Hepatocyte (in vitro differentiated cells): ENCODE measurements at regions not wholly inside any gene's neighbourhood (a gene's known extent, or its start where the extent isn't known, plus 50 kb on each side); places are given as distances from the start of the nearest gene placed in this dataset.

ENCODE experiments used
- DNase-seq: peaks from one replicate; pipeline ENCODE4 v3.0.0-alpha.2; 2016; ENCODE audit warnings: low spot score
- H2AFZ ChIP-seq: fragments of 200-600 bp; sonication (generic); 2 replicates; pipeline ENCODE4 v1.6.0; 2016; ENCODE audit warnings: antibody characterized with exemption, mild to moderate bottlenecking
- H3K27ac ChIP-seq: fragments of 200-600 bp; sonication (generic); 2 replicates; pipeline ENCODE4 v1.5.1; 2016; ENCODE audit warnings: mild to moderate bottlenecking
- H3K27me3 ChIP-seq: fragments of 200-600 bp; sonication (generic); 2 replicates; pipeline ENCODE4 v1.6.1; 2016
- H3K36me3 ChIP-seq: fragments of 200-600 bp; sonication (generic); replicated peaks from 2 replicates; pipeline ENCODE4 v1.5.1; 2016; ENCODE audit warnings: low read depth; ENCODE audit not compliant: insufficient read depth
- H3K4me1 ChIP-seq: fragments of 200-600 bp; sonication (generic); 2 replicates; pipeline ENCODE4 v1.5.1; 2016; ENCODE audit warnings: mild to moderate bottlenecking, moderate library complexity; ENCODE audit not compliant: insufficient read depth
- H3K4me2 ChIP-seq: fragments of 200-600 bp; sonication (generic); 2 replicates; pipeline ENCODE4 v1.6.0; 2016
- H3K4me3 ChIP-seq: fragments of 200-600 bp; sonication (generic); 2 replicates; pipeline ENCODE4 v1.5.1; 2016; ENCODE audit warnings: mild to moderate bottlenecking
- H3K79me2 ChIP-seq: fragments of 200-600 bp; sonication (generic); 2 replicates; pipeline ENCODE4 v1.6.0; 2017; ENCODE audit warnings: mild to moderate bottlenecking
- H3K9me2 ChIP-seq: fragments of 200-600 bp; sonication (generic); replicated peaks from 2 replicates; pipeline ENCODE4 v1.6.0; 2017; ENCODE audit warnings: mild to moderate bottlenecking; ENCODE audit not compliant: insufficient read depth
- H3K9me3 ChIP-seq: fragments of 200-600 bp; sonication (generic); 2 replicates; pipeline ENCODE4 v1.5.1; 2016; ENCODE audit warnings: low read depth, mild to moderate bottlenecking
- H4K20me1 ChIP-seq: fragments of 200-600 bp; sonication (generic); 2 replicates; pipeline ENCODE4 v1.6.0; 2016; ENCODE audit warnings: mild to moderate bottlenecking; ENCODE audit not compliant: insufficient read depth, poor library complexity, severe bottlenecking
- EZH2 ChIP-seq: fragments of 200-600 bp; sonication (generic); IDR thresholded peaks from 2 replicates; pipeline ENCODE4 v1.6.1; 2016; ENCODE audit warnings: antibody characterized with exemption, mild to moderate bottlenecking, borderline replicate concordance
- EZH2phosphoT487 ChIP-seq: fragments of 200-600 bp; sonication (generic); IDR thresholded peaks from one replicate; pipeline ENCODE4 v1.6.1; 2018; ENCODE audit warnings: antibody characterized with exemption, mild to moderate bottlenecking, low read depth, moderate library complexity; ENCODE audit not compliant: unreplicated experiment, severe bottlenecking
- WGBS: methylation state at CpG from one replicate; pipeline ENCODE4 v1.1.6; 2016; ENCODE audit warnings: low lambda C conversion rate; ENCODE audit errors: missing lambda C conversion rate; 5-methylcytosine and 5-hydroxymethylcytosine counted together
- TF ChIP-seq, protein P1 (sequence below): fragments of 200-600 bp; sonication (generic); IDR thresholded peaks from 2 replicates; pipeline ENCODE4 v1.5.1; 2016; ENCODE audit warnings: antibody characterized with exemption, mild to moderate bottlenecking; ENCODE audit not compliant: poor library complexity

DNA sequence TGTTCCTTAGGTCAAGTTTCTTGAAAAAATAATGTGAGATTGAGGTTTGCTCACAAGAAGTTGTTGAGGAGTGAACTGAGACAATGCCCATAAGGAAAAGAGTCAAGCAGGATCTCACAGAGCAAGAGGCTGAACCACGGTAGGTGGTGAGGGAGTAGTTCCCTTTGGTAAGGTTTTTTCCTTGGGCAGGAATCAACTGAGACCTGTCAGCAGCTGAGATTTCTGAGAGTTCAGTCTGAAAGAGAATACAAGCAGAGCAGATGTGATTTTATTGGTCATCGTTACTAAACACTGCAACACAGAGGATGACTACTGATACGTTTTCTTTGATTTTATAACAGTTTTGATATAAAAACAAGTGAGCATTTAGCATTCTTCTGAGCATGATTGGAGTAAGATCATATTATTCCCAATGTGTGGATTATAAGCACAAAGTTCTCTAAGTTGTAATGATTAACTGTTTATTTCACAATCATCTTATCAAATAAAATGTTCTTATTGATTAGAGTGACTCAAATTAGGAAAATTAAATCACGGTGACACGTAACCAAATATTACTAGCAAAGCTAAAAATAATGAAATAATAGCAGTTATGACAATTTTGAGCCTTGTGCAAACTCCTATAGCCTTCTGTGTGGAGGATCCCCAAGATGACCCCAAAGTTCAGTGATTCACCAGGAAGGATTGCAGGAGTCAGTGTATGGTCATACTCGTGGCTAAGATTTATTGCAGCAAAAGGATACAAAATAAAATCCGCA lies 346.2 kb upstream of the ZNF717 start:
- H3K9me2 ChIP-seq: no peaks in the 10 kb centered on the region
- TF ChIP-seq EZH2: no peak
- TF ChIP-seq, protein P1, sequence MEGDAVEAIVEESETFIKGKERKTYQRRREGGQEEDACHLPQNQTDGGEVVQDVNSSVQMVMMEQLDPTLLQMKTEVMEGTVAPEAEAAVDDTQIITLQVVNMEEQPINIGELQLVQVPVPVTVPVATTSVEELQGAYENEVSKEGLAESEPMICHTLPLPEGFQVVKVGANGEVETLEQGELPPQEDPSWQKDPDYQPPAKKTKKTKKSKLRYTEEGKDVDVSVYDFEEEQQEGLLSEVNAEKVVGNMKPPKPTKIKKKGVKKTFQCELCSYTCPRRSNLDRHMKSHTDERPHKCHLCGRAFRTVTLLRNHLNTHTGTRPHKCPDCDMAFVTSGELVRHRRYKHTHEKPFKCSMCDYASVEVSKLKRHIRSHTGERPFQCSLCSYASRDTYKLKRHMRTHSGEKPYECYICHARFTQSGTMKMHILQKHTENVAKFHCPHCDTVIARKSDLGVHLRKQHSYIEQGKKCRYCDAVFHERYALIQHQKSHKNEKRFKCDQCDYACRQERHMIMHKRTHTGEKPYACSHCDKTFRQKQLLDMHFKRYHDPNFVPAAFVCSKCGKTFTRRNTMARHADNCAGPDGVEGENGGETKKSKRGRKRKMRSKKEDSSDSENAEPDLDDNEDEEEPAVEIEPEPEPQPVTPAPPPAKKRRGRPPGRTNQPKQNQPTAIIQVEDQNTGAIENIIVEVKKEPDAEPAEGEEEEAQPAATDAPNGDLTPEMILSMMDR: no peak
- no peak for TF ChIP-seq EZH2phosphoT487
- H3K9me3 ChIP-seq: no peaks in the 10 kb centered on the region
- H3K27me3 ChIP-seq: no peaks in the 10 kb centered on the region
- no peak overlapping the region for H3K4me3 ChIP-seq
- no peaks in the 10 kb centered on the region for H3K36me3 ChIP-seq
- 78% methylated on average over 7 of the region's 7 CpGs for WGBS
- H3K4me2 ChIP-seq: no peak overlapping the region
- peak overlapping the region; percentile 17 for H3K27ac ChIP-seq
- peak; percentile 10 for DNase-seq
- H3K4me1 ChIP-seq: no peaks in the 10 kb centered on the region
- H4K20me1 ChIP-seq: no peaks in the 10 kb centered on the region
- no peak overlapping the region for H2AFZ ChIP-seq
- no peaks in the 10 kb centered on the region for H3K79me2 ChIP-seq

DNA sequence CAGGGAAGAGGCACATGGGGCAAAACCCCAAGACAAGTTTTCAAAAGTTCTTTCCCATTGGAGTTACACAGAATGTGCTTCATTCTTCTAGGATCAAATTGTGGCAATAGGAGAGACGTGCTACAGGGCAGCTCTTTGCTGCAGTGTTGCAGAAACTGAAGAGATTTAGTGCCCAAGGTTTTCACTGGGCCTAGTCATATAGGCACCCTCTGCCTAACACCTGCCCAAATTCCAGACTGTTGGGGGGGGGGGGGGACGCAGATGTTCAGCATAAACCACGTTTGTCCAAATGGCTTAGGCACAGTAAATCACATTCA lies 346.8 kb upstream of the ZNF717 start:
- Histone ChIP-seq H3K36me3 (no peaks in the 10 kb centered on the region), H3K27me3 (no peaks in the 10 kb centered on the region), H3K27ac (no peak overlapping the region), H3K9me3 (no peaks in the 10 kb centered on the region), H3K79me2 (no peaks in the 10 kb centered on the region), H4K20me1 (no peaks in the 10 kb centered on the region), H3K4me1 (no peaks in the 10 kb centered on the region), H2AFZ (no peak overlapping the region), H3K4me3 (no peak overlapping the region), H3K9me2 (no peaks in the 10 kb centered on the region), H3K4me2 (no peak overlapping the region)
- WGBS: 76% methylated on average over 3 of the region's 3 CpGs
- no peak for TF ChIP-seq EZH2phosphoT487
- DNase-seq: no peak

DNA sequence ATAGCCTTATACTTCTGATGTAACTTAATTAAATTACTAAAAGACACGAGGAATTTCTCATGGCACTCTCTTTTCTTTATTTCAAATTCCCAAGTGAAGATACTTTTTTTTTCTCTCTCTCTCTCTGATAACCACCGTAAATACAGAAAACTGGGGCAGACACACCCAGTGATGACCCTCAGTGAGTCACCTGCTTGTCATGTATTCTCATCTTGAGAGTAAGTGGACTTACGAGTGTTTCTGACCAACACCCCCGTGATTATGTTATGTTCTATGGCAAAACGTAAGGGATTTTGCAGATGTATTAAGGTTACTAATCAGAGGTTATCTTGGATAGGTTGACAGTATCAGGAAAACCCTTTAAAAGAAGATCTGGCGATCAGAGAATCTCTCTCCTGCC lies 348.8 kb upstream of the ZNF717 start:
- peak; percentile 5 for DNase-seq
- H3K4me1 ChIP-seq: no peaks in the 10 kb centered on the region
- 76% methylated on average over 6 of the region's 6 CpGs for WGBS

DNA sequence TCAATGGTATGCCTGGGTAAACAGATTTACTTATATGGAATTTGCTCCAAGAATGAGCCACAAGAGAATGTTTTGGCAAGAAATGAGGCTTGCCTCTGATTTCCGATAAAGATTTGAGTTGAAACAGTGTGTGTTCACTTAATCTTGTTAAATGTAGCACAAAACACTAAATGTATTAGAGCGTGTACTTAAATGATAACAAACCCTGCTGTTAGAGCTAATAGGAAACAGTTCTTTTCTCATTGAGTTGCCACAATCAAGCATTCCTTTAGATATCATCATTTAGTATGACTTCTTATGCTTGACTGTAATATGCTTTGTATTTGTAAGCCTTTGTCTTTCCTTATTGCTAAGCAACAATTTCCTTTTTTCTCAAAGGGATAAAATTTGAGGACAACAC lies 353.6 kb upstream of the ZNF717 start:
- Histone ChIP-seq H3K4me2 (no peak overlapping the region), H3K79me2 (no peaks in the 10 kb centered on the region), H4K20me1 (no peaks in the 10 kb centered on the region), H2AFZ (no peak overlapping the region), H3K27ac (no peak overlapping the region), H3K36me3 (no peaks in the 10 kb centered on the region), H3K9me3 (no peaks in the 10 kb centered on the region), H3K4me3 (no peak overlapping the region), H3K27me3 (no peaks in the 10 kb centered on the region), H3K4me1 (no peaks in the 10 kb centered on the region), H3K9me2 (no peaks in the 10 kb centered on the region)
- 53% methylated on average over 2 of the region's 2 CpGs for WGBS
- no peak for TF ChIP-seq EZH2
- no peak for TF ChIP-seq EZH2phosphoT487
- TF ChIP-seq, protein P1: no peak
- no peak for DNase-seq

More for the DNA sequence above, 348.8 kb upstream of the ZNF717 start:
- Histone ChIP-seq H3K27ac (no peak overlapping the region), H3K9me3 (no peaks in the 10 kb centered on the region), H2AFZ (no peak overlapping the region), H3K79me2 (no peaks in the 10 kb centered on the region), H3K4me2 (no peak overlapping the region), H3K4me3 (no peak overlapping the region), H4K20me1 (no peaks in the 10 kb centered on the region), H3K27me3 (no peaks in the 10 kb centered on the region), H3K9me2 (no peaks in the 10 kb centered on the region), H3K36me3 (no peaks in the 10 kb centered on the region)
- TF ChIP-seq, protein P1: no peak
- TF ChIP-seq EZH2: no peak
